ENCODE measurements at regions not wholly inside any gene's neighbourhood (a gene's known extent, or its start where the extent isn't known, plus 50 kb on each side); places are given as distances from the start of the nearest gene placed in this dataset.

DNA sequence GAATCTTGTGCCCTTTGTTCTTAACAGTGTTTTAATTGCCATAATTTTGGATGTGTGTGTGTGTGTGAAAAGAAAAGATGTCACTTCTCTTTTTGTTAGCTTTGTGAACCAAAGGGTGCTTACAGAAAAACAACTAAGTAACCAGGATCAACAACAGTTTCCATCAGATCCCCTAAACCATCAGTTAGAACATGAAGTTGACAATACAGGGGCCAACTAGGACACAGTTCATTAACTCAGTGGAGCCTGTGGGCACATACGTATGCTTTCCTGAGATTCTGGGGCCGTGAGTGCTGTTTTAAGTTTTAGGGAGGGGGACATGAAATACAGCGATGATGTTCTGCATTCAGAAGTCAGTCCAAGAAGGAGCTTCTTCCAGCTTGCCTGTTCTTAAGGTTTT is 133.6 kb downstream of the TLR5 start:
- H3K27ac ChIP-seq, result no peak overlapping the region
- TF ChIP-seq, protein P1, sequence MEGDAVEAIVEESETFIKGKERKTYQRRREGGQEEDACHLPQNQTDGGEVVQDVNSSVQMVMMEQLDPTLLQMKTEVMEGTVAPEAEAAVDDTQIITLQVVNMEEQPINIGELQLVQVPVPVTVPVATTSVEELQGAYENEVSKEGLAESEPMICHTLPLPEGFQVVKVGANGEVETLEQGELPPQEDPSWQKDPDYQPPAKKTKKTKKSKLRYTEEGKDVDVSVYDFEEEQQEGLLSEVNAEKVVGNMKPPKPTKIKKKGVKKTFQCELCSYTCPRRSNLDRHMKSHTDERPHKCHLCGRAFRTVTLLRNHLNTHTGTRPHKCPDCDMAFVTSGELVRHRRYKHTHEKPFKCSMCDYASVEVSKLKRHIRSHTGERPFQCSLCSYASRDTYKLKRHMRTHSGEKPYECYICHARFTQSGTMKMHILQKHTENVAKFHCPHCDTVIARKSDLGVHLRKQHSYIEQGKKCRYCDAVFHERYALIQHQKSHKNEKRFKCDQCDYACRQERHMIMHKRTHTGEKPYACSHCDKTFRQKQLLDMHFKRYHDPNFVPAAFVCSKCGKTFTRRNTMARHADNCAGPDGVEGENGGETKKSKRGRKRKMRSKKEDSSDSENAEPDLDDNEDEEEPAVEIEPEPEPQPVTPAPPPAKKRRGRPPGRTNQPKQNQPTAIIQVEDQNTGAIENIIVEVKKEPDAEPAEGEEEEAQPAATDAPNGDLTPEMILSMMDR (conservative IDR thresholded peaks at IDR 0.05; ENCODE audit: low read depth), result no peak
- ChIA-PET CTCF (interaction anchor here (0.9 to 1.4 kb wide), 2 partner anchors 78 to 80 kb away, joined by 3 to 4 read pairs; no protein-coding TSS in a partner anchor), POLR2A (ENCODE audit: low non-redundant PET) (no interaction called here)
- no peak for DNase-seq (ENCODE audit: low spot score)

DNA sequence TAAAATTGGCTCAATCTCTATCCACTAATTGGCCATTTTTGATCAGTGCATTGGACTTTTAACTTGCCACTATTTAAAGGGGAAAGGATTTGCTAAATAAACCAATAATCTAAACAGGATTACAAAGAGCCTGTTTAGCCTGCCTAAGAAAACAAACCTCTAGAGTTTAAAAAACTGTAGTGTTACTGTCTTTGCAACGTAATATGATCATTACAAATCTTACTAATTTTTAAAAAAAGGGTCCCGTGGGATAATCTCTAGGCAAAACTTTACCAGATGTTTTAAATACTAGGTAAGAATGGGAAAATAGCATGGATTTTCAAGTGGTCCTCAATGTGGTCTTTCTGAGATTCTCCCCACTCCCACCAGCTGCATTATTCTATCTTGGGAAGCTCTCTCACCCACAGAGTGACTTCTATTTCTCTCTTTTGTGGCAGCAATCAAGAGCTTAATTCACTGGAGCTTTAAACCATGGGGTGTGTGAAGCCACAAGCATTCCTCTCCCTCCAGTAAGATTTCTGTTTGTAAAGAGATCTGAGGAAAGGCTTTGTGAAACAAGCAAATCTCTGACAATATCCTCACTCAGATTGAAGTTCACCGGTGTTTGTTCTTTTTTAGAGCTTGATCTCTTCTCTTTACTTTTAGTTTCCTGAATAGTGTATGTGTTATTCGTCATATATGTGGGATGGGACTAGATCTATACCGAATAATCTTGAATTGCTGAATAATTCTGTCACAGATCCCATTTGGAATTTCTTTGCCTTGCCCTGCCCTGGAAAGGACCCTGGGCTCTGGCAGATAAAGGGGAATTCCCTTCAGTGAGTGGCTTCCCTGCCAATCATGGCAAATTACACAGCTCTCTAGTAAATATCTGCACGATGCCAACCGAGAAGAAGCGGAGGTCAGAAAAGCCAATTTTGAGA is 132.2 kb downstream of the TLR5 start:
- no peak overlapping the region for H3K27ac ChIP-seq
- no peak for DNase-seq (ENCODE audit: low spot score)
- TF ChIP-seq, protein P1 (conservative IDR thresholded peaks at IDR 0.05; ENCODE audit: low read depth), result no peak
- ChIA-PET CTCF (interaction anchor here (0.7 to 1.4 kb wide), 2 partner anchors 79 to 546 kb away, joined by 3 read pairs; no protein-coding TSS in a partner anchor), POLR2A (ENCODE audit: low non-redundant PET) (no interaction called here)

DNA sequence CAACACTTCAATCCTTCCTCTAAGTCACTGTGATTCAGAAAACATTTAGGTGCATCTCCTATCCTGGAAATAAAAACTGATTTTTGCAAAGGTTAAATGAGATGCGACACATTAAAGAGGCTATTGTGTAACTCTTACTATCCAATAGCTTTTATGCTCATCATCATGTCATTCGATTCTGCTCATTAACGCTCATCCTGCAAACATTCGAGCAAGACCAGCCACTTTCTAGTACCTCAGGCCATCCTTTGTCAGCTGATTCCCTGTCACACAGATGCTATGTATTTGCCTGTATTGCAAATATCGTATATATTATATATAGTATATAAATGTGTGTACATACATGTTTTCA is 131.6 kb downstream of the TLR5 start:
- no peak overlapping the region for H3K27ac ChIP-seq
- POLR2A ChIA-PET (ENCODE audit: low non-redundant PET), result no interaction called here
- CTCF ChIA-PET, result interaction anchor here (0.7 to 0.8 kb wide), 2 partner anchors 22 to 545 kb away, joined by 3 read pairs; no protein-coding TSS in a partner anchor

GRCh38 chr1:223012176-223012788 is 130.8 kb downstream of the TLR5 start:
- H3K27ac ChIP-seq, result no peak overlapping the region
- CTCF ChIA-PET, result interaction anchor here (0.8 kb wide), 1 partner anchor 21 kb away, joined by 3 read pairs; no protein-coding TSS in a partner anchor
- TF ChIP-seq, protein P1 (conservative IDR thresholded peaks at IDR 0.05; ENCODE audit: low read depth), result no peak
- DNase-seq (ENCODE audit: low spot score), result no peak
- POLR2A ChIA-PET (ENCODE audit: low non-redundant PET), result no interaction called here

More for the DNA sequence above, 131.6 kb downstream of the TLR5 start:
- no peak for DNase-seq (ENCODE audit: low spot score)
- TF ChIP-seq, protein P1 (conservative IDR thresholded peaks at IDR 0.05; ENCODE audit: low read depth), result no peak

DNA sequence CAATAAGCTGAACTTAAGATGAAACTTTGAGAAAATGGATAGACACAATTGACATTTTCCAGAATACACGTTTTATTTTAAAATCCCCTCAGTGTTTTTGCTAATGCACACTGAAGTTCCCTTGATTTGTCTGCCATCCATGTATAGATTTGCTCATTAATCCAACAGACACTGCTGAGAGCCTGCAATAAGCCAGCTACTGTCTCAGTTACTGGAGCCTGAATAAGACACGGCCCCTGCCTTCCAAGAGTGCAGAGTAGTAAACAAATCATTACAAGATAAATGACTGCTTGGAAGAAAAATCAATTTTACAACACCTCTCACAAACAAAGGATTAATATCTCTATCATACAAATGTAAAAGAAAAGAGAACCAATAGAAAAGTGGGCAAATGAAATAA is 130.1 kb downstream of the TLR5 start:
- POLR2A ChIA-PET (ENCODE audit: low non-redundant PET), result no interaction called here

More for the DNA sequence above, 130.1 kb downstream of the TLR5 start:
- H3K27ac ChIP-seq, result no peak overlapping the region
- DNase-seq (ENCODE audit: low spot score), result no peak
- TF ChIP-seq, protein P1 (conservative IDR thresholded peaks at IDR 0.05; ENCODE audit: low read depth), result no peak
- CTCF ChIA-PET, result no interaction called here
